OCI-M2 (cell line): ENCODE measurements at regions not wholly inside any gene's neighbourhood (a gene's known extent, or its start where the extent isn't known, plus 50 kb on each side); places are given as distances from the start of the nearest gene placed in this dataset.

Experiments used
- DNase-seq: peaks from one replicate; lab custom pipeline; 2025; ENCODE audit not compliant: unreplicated experiment; lab: John Stamatoyannopoulos, UW

DNA sequence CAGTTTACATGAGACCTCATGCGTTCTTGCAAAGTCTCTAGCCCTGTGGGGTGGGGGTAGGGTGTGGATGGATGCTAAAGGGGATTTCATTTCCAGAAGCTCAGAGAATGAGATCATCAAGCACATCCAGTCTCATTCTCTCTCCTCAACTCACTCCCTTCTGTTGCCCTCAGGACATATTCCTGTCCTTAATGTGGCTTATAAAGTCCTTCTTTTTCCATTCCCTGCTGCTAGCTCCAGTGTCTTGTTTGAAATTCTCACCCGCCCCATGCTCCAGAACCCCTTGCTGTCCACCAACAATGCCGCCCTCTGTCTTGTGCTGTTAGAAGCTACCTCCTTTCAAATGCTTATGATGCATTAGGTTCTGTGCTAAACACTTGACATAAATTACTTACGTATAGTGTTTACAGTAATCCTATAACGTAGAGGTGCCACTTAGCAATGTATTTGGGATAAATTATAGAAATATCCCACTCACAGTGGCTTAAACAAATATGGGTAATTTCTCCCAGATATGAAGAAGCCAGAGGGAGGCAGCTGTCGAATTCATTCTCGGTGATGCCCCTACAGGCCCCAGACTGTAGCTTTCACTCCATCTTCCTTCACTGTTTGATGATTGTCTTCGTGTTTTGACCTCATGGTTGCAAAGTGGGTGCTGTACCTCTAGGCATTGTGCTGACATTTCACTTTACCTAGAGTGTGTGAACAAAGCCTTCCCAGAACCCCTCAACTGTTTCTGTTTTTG, 273.1 kb upstream of the TBL1XR1 start:
- DNase-seq: no peak

DNA sequence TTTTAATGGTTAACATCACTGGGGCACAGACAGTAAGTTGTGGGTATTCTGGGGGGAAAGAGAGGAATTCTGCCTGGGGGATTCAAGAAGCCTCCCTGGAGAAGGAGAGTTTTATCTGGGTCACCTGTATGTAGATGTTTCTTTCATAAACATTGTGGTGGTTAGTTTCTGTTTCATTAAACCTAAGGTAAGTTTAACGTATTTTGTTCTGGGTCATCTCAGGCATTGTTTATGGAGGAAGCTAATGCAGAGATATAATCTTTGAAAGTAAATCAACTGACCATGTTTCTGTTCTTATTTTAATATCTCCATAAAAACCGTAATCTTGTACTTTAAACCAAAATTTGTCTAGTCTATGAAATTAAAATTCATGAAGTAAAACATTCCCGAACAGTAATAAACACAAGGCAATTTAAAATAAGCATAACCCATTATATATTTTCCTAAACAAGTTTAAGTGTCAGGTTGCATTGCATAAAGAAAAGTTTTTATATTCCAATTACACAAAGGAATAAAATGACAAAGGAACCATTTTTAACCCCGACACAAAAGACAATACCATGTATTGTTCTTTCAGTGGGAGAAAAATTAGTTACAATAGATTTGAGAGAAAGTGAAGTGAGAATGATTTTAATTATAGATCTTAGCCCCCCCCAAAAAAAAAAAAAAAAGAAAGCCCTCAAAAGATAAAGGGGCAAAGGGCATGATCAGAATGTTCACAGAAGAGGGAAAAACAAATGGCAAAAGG, 274.6 kb upstream of the TBL1XR1 start:
- no peak for DNase-seq

DNA sequence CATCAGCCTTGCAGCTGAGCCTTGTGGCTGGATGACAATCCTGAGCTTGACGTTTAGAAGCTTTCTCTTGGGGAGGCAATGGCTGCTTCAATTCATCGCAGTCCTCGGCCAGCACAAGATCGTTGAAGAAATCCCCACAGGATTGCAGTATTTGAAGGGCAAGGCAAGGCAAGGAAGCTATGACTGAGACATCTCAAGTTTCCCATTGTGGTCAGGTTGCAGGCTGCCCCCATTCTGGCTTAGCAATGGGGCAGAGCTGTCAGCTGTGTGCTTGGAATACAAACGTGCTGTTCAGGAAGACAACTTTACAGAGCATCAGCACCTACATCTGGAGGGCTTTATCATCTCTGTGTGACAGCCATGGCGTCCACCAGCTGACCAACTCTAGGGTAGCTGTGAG, 275.9 kb upstream of the TBL1XR1 start:
- no peak for DNase-seq

DNA sequence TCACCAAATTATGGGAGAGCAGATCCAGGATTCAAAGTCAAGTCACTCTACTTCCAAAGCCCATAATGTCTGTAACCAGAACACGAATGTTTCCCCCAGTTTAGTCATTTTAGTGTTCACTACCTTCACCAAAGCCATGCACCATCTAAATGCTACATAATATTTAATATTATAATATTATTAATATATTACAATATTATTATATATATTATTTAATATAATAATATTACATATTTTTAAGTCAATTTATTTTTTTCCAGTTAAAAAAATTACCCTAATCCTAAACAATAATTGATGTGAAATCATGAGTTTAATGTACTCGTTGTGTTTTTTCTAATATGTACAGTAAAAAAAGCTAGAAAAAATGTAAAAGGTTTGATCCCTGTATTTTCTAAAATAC, 276.6 kb upstream of the TBL1XR1 start:
- DNase-seq: no peak

DNA sequence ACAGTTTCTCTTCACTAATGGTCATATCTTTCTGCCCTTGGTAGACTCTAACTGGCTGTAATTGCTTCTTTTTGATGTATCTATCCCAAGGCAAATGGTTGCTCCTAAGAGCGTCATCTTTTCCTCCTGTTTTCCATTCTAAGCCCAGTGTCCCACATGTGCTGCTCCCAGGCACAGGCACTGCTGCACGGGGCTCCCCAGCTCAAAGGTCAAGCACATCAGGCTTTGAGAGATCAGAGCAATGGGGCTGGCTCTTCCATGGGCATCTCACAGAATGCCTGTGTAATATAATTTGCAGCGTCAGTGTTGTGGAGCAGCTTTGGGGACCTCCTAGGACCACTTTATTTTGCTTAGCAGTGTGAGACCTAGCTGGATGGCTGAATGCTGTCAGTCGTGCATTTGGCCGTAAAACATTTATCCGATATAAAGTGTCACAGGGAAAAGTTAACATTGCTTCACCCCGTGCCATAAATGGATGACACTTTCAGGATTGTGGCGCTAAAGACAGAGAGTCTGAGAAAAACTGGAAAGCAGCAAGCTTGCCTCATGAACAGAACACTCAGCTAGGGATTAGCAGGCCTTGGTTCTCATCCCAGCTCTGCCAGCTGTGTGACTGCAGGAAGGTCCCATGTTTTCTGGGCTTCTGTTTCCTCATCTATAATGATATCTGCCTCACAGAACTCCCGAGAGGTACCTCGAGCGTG, 277.5 kb upstream of the TBL1XR1 start:
- no peak for DNase-seq

DNA sequence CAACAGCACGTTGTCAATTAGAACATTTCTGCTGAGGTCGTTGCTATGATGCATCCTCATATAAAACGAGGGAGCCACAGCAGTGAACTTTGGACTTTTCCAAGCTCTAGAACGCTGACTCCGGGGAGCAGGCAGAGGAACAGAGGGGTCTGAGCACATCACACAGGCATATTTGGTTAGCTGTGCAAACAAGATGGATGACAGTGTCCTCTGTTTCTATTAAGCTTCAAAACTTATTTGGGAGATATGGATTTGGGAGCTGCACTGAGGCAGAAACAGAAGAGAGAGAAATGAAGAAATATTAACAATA, 278.0 kb upstream of the TBL1XR1 start:
- DNase-seq: no peak

DNA sequence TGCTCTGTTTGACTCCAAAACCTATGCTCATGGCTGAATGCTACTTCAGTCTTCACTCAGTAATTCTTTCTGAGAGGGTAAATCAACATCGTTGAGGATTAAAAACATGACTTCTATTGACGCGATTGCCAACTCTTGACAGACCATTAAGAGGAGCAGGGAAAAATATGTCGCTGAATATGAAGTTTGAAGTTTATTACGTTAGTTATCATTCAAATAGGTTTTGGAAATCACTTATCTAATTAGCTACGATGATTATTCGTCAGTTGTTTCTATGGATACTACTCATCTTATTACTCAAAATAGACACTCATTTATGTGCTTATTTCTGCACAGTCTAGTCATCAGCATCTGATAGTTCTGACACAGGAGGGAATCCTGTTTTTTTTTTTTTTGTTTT, 279.2 kb upstream of the TBL1XR1 start:
- DNase-seq: no peak

DNA sequence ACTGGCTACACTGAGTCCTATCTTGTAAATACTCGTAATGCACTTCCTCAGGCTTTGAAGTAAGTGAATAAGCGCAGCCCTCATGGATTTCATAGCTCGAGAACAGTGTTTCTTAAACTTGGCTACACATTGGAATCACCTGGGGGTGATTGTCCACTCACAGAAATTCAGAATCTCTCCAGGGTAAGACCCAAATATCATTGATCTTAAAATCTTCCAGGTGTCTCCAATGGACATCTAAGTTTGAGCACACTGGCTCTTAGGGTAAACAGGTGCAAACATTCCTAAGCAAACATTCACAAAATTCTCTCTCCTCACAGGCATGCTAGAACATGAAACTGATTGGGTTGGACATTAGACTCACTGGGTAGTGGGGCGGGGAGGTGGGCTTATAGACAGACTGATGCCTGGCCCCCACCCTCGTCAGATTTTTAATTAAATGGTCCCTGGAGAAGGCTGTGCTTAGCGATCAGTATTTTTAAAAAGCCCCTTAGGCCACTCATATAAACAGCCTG, 279.7 kb upstream of the TBL1XR1 start:
- no peak for DNase-seq

DNA sequence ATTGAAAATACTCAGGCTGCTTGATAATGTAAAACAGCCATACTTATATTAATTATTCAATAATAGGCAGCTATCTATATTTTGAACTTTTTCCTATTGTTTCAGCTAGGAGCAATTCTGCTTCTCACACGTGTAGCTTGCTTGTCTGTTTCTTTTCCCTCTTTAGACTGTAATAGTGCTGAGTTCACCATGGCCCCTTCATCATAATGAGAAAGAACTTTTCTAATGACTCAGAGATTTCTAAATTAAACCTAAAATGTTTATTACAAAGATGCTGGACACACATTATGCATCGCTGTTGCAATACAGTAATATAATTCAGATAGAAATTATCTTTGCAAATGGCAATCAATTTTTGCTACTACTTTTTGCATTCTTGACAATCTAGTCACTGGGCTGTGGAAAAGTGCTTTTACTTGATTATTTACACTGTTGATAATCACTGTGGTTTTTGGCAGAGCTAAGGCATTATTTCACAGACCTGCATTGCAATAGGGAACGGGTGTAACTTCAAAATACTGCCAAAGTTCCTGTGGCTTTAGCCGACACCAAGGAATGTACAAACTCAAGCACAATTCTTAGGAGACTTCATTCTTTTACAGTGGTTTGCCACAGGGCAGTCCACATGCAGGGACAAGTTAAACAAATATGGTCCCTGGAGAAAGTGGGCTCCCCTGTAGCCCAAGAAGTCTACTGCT, 281.0 kb upstream of the TBL1XR1 start:
- no peak for DNase-seq

DNA sequence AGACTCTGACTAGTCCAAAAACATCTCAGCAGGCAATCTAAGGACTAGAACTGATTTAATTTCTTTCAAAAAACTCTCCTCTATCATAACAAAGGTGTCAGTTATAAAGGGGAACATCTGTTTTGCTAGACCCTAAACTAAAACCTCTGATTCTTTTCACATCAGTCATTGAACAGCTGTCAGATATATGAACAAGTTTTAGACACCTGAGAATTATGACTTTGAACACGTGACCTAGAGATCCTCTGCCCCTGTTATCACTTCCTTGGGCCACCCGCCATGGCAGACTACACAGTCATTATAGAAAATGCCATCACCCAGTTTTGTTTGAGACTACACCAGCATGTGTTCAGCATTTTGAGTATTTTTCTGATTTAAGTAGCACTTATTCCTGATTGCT, 282.3 kb upstream of the TBL1XR1 start:
- no peak for DNase-seq

DNA sequence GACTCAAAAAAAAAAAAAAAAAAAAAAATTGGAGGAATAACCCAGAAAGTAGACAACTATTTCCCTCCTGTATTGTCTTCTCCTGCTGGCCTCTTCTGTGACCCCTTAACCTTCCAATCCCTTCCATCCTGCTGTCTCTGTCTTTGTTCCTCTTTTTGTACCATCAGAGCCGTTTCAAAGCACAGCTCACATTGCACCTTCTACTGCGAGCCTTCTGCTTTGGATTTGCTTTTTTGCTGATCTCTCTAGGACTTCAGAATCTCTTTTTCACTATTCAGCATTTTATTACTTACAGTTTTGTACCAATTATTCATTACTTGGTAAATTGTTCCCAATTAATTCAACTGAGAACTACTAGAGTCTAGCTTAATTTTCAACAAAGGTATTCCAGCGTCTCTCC, 284.0 kb upstream of the TBL1XR1 start:
- DNase-seq: no peak

DNA sequence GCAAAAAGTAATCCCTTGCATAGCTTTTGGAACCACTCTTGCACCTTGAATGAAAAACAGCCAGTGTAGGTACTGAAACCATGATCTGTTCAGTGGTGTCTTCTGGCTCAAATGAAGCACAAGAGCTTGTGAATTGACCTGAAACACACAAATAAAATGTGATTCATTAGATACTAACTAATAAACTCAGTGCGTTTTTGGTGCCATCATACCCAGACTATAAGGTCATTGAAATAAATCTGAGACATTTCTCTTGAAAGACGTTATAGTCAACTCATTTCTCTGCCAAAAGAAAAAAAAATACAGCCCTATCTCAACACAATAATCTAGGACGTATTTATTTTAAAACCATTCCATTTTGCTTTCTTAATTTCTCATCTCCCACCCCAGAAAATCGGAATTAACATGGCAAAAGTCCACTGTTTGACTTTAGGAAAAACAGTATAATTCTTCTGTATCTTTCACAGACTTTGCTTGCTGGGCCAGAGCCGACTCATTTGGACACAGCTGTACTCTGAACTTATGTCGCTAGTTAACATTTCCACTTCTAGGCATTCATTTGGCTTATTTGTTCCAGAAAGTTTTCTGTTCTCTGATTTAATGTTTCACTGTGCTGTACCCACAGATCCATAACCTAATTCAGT, 284.9 kb upstream of the TBL1XR1 start:
- DNase-seq: no peak

DNA sequence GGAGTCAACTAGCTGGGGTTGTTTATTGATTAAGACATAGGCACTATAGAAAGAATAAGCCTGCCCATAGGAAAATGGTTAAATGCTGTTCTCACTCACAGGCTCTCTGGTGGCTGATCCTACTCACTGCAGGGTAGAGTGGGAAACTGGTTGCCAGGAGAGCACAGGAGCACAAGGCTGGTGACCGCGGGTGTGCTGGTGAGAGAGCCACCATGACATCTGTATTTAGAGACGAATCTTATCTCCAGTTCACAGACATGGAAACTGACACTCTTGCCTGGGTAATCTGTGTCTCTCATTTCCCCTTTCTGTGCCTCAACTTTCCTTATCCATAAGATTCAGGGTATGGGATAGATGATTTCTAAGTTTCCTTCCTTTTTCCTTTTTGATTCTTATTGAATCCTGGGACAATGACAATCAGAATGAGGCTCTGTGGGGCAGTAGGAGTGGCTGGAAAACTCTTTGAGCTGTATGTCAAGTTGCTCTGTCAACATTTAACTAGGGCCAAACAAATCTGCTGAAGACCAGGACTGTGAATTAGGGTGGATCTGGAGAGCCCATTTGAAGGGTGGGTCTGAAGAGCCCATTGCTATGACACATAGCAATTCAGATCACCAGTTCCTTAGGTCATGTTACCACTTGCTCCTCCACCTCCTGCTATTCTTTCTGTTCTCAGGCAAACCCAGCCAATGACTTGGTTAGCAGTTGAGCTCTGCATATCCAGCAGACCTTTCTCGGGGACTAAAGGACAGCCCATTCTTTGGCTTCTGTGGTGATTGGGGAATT, 286.1 kb upstream of the TBL1XR1 start:
- peak; percentile 65 for DNase-seq

DNA sequence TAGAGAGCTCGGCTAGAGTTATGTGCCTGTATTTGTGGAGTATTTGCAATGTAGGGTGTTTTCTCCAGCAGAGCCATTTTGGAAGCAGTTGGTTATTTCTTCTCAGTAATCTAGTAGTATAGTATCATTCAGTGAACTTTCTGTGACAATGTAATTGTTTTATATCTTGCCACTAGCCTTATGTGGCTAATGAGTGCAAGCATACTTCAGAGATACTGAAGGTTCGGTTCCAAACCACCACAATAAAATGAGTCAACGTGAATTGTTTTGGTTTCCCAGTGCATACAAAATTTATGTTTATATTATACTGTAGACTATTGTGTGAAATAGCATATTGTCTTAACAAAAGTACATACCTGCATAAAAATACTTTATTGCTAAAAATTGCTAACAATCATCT, 286.9 kb upstream of the TBL1XR1 start:
- no peak for DNase-seq

DNA sequence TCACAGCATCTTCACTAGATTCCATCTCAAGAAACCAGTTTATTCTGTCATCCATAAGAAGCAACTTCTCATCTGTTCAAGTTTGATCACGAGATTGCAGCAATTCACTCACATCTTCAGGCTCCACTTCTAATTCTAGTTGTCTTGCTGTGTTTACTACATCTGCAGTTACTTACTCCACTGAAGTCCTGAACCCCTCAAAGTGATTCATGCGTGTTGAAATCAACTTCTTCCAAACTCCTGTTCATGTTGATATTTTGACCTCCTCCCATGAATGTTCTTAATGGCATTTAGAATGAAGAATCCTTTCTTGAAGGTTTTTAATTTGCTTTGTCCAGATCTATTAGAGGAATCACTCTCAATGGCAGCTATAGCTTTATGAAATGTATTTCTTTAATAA, 287.6 kb upstream of the TBL1XR1 start:
- no peak for DNase-seq

DNA sequence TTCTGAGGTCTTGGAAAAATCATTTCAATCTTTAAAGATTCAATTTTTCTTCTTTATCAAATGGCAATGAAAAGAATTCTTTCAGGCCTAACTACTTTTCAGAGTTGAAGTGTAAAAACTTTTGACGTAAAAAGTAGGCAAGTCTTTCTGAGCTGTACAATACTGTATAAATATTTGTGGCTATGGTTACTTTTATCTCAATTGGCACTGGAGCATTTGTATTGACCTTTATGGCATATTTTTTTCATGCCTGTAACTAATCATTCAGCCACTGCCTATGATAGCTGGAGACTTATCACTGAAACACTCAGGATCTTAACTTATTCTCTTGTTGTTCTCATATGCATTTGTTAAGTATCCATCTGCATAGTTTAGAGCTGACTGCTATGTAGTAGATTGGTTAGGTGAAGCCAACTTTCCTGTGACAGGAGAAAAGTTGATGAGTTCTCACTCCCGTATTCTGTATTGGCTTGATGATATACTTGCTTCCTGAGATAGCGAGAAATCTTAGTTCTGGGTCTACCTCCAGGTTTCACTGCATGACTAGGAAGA, 290.4 kb upstream of the TBL1XR1 start:
- DNase-seq: no peak

DNA sequence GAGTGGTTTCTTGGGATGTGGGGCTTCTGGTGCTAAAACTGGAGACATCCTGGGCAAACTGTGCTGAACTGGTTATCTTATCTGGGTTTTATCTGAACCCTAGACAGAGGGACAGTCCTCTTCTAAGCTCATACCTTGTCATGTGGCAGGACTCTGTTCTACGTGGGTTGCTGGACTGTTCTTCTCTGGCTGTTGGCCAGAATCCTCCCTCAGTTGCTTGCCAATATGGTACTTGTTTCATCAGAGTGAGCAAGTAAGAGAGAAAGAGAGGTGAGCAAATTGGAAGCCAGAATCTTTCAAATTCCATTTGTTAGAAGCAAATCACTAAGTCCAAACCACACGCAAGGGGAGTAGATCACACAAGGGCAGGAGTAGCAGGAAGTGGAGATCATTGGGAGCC, 291.5 kb upstream of the TBL1XR1 start:
- DNase-seq: no peak

DNA sequence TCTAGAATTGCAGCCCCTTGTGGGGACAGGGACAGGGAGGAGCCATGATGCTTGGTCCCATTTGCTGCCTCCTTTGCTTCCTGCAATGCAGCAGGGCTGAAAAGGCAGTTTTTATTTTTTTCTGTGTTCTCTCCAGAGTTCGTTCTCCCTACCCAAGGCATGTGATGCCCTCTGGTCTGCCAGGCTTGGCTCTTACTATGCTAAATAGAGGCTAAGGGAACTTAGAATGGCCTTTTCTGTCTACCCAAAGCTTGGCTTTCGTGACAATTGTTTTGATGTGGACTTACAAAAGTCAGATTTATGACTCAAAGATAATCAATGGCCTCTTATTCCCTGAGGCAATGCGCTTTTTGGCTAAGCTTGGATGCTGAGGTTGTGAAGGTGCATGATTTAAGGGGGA, 293.3 kb upstream of the TBL1XR1 start:
- DNase-seq: no peak

DNA sequence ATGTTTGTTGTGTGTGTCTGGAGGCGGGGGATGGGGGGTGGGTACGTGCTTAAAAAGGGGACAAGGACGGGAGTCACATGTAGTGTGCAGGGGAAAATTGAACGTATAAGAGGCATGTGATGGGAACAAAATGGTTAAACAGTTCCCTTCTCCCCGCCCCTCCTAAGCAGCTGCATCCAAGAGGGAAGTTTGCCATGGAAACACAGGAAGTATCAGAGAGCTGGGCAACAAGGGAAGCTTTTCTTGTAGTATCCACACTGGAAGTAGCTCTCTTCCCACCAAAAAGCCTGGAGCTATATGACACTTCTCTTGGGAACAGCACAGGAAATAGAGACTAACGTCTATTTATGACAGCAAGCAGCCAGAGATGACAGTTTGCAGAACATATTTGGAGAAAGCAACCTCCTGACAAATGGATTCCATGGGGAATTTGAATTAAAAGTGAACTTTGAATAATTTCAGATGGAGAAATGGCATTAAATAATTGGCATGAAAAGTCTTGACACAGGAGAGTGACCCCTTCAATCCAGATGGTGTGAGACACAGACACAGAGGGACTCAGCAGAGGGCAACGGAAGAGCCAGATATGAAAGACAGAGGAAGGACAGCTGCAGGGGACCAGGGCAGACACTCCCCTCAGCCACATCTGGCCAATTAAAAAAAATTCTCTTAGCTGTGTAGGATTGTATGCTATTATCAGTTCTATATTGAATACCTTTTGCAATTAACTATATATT, 294.2 kb upstream of the TBL1XR1 start:
- DNase-seq: no peak
